IMR-90 (cell line): ENCODE measurements at regions not wholly inside any gene's neighbourhood (a gene's known extent, or its start where the extent isn't known, plus 50 kb on each side); places are given as distances from the start of the nearest gene placed in this dataset.

Experiments used
- ATAC-seq: fragments of 200-7000 bp; cut with Tn5 transposase; 2 replicates; pipeline ENCODE4 v1.9.1; 2020; ENCODE audit warnings: low read depth, mild to moderate bottlenecking, moderate library complexity
- BruUV-seq: library from RNA; stranded (reverse); fragments of 400-500 nt; replicated peaks from 2 replicates; lab custom pipeline; 2021; lab: Mats Ljungman, UMichigan
- CTCF ChIA-PET: fragments of 300-600 bp; formaldehyde crosslinking; extraction: SDS; loops from one replicate; lab custom pipeline; 2021; ENCODE audit warnings: antibody characterized with exemption; lab: Yijun Ruan, JAX
- POLR2A ChIA-PET: fragments of 300-600 bp; sonication (Branson Sonifier 250); formaldehyde crosslinking; loops from one replicate; lab custom pipeline; 2022; ENCODE audit warnings: antibody characterized with exemption; ENCODE audit not compliant: unreplicated experiment; lab: Charles Lee
- DNase-seq: peaks from one replicate; pipeline ENCODE4 v3.0.0; 2013
- H2AFZ ChIP-seq: replicated peaks from 2 replicates; pipeline ENCODE3; 2013; ENCODE audit warnings: low read length, mild to moderate bottlenecking; ENCODE audit not compliant: poor library complexity
- H2AK5ac ChIP-seq: 2 replicates; pipeline ENCODE4 v1.6.1; 2013; ENCODE audit warnings: low read depth, low read length, inconsistent platforms
- H2AK9ac ChIP-seq: replicated peaks from 2 replicates; pipeline ENCODE3; 2013; ENCODE audit warnings: mild to moderate bottlenecking, low read depth, low read length, moderate library complexity; ENCODE audit not compliant: poor library complexity
- H2BK120ac ChIP-seq: 2 replicates; pipeline ENCODE4 v1.6.1; 2013; ENCODE audit warnings: low read depth, low read length, inconsistent platforms
- H2BK15ac ChIP-seq: 3 replicates; pipeline ENCODE4 v1.6.1; 2013; ENCODE audit warnings: low read depth, low read length, inconsistent platforms
- H2BK20ac ChIP-seq: 2 replicates; pipeline ENCODE4 v1.6.1; 2013; ENCODE audit warnings: low read depth, mild to moderate bottlenecking, inconsistent platforms, low read length, moderate library complexity
- H2BK5ac ChIP-seq: 2 replicates; pipeline ENCODE4 v1.6.1; 2013; ENCODE audit warnings: mild to moderate bottlenecking, low read depth, low read length, inconsistent platforms; ENCODE audit not compliant: poor library complexity, severe bottlenecking
- H3K14ac ChIP-seq: replicated peaks from 2 replicates; pipeline ENCODE4 v1.6.1; 2013; ENCODE audit warnings: low read depth, low read length, inconsistent platforms
- H3K18ac ChIP-seq: 2 replicates; pipeline ENCODE4 v1.6.1; 2013; ENCODE audit warnings: low read depth, low read length, control low read depth
- H3K23ac ChIP-seq: 2 replicates; pipeline ENCODE4 v1.6.1; 2013; ENCODE audit warnings: low read depth, low read length, inconsistent platforms
- H3K27ac ChIP-seq: 2 replicates; pipeline ENCODE4 v1.5.1; 2013; ENCODE audit warnings: mild to moderate bottlenecking, control low read depth, low read length; ENCODE audit not compliant: insufficient read depth
- H3K27me3 ChIP-seq: 2 replicates; pipeline ENCODE4 v1.6.1; 2013; ENCODE audit warnings: low read length; ENCODE audit not compliant: control insufficient read depth, insufficient read depth
- H3K36me3 ChIP-seq: 2 replicates; pipeline ENCODE4 v1.6.1; 2013; ENCODE audit warnings: low read length, mixed read lengths; ENCODE audit not compliant: control insufficient read depth, insufficient read depth
- H3K4ac ChIP-seq: 2 replicates; pipeline ENCODE4 v1.6.1; 2013; ENCODE audit warnings: low read depth, low read length, inconsistent platforms
- H3K4me1 ChIP-seq: 2 replicates; pipeline ENCODE4 v1.6.1; 2013; ENCODE audit warnings: low read length, mixed read lengths; ENCODE audit not compliant: control insufficient read depth, insufficient read depth
- H3K4me2 ChIP-seq: 2 replicates; pipeline ENCODE4 v1.6.1; 2013; ENCODE audit warnings: low read depth, mild to moderate bottlenecking, control low read depth, low read length, moderate library complexity
- H3K4me3 ChIP-seq: 2 replicates; pipeline ENCODE4 v1.5.1; 2013; ENCODE audit warnings: low read depth, mild to moderate bottlenecking, control low read depth, low read length, moderate library complexity; ENCODE audit not compliant: insufficient read depth
- H3K56ac ChIP-seq: 2 replicates; pipeline ENCODE4 v1.6.1; 2013; ENCODE audit warnings: low read length, inconsistent platforms; ENCODE audit not compliant: insufficient read depth; ENCODE audit errors: extremely low read depth
- H3K79me1 ChIP-seq, 2 experiments: 2 replicates each; pipeline ENCODE4 v1.6.1; 2013; ENCODE audit warnings: low read length in 2 of 2, inconsistent platforms in 1 of 2, low read depth in 1 of 2
- H3K9ac ChIP-seq: 2 replicates; pipeline ENCODE4 v1.6.1; 2013; ENCODE audit warnings: low read depth, low read length, control low read depth
- H3K9me1 ChIP-seq: 2 replicates; pipeline ENCODE4 v1.6.1; 2013; ENCODE audit warnings: low read length, inconsistent platforms; ENCODE audit not compliant: insufficient read depth
- H3K9me3 ChIP-seq: 2 replicates; pipeline ENCODE4 v1.6.1; 2013; ENCODE audit warnings: low read length; ENCODE audit not compliant: control insufficient read depth, insufficient read depth
- H4K20me1 ChIP-seq: 2 replicates; pipeline ENCODE4 v1.6.1; 2013; ENCODE audit warnings: low read length, inconsistent platforms; ENCODE audit not compliant: insufficient read depth
- H4K5ac ChIP-seq: 2 replicates; pipeline ENCODE4 v1.6.1; 2013; ENCODE audit warnings: mild to moderate bottlenecking, low read depth, low read length, control low read depth
- H4K8ac ChIP-seq, 2 experiments: 2 replicates each; pipeline ENCODE4 v1.6.1; 2013; ENCODE audit warnings: low read depth in 2 of 2, low read length in 2 of 2, control low read depth in 1 of 2, inconsistent platforms in 1 of 2
- H4K91ac ChIP-seq: 2 replicates; pipeline ENCODE4 v1.6.1; 2013; ENCODE audit warnings: low read depth, low read length, inconsistent platforms; ENCODE audit not compliant: insufficient read depth
- CEBPB ChIP-seq: IDR thresholded peaks from 2 replicates; pipeline ENCODE4 v1.6.1; 2012; ENCODE audit warnings: low read depth, low read length, improper control_type of control experiment
- MAFK ChIP-seq: IDR thresholded peaks from 2 replicates; pipeline ENCODE4 v1.6.1; 2012; ENCODE audit warnings: low read depth, low read length, improper control_type of control experiment
- MXI1 ChIP-seq: IDR thresholded peaks from 2 replicates; pipeline ENCODE4 v1.6.1; 2012; ENCODE audit warnings: low read depth, mild to moderate bottlenecking, low read length, moderate library complexity, borderline replicate concordance
- RCOR1 ChIP-seq: IDR thresholded peaks from 2 replicates; pipeline ENCODE4 v1.6.1; 2012; ENCODE audit warnings: mild to moderate bottlenecking, low read length, improper control_type of control experiment; ENCODE audit not compliant: insufficient replicate concordance
- WGBS, 2 experiments: methylation state at CpG; one replicate each; pipeline versions ENCODE4 v1.1.5 to v1.1.7; 2013; ENCODE audit warnings: missing lambda C conversion rate in 2 of 2; ENCODE audit not compliant: insufficient read length in 1 of 2; ENCODE audit errors: extremely low coverage in 2 of 2; 5-methylcytosine and 5-hydroxymethylcytosine counted together
- dilution Hi-C: fragments of 300-500 bp; cut with HindIII; formaldehyde crosslinking; loops from one replicate; pipeline ENCODE4 v1.14.3; 2018; ENCODE audit warnings: low sequenced_read_pairs; ENCODE audit not compliant: unreplicated experiment
- in situ Hi-C: fragments of 300-500 bp; cut with MboI; formaldehyde crosslinking; loops from 3 replicates; pipeline ENCODE4 v1.14.3; 2019; ENCODE audit warnings: low sequenced_read_pairs, inconsistent platforms, mixed read lengths
- intact Hi-C: fragments of 100-400 bp; cut with micrococcal nuclease; formaldehyde crosslinking; loops from 2 replicates; pipeline ENCODE4 v1.10.0; 2022
- TF ChIP-seq, protein P1 (sequence below): fragments of 150-350 bp; IDR thresholded peaks from 2 replicates; pipeline ENCODE4 v1.6.1; 2017; ENCODE audit warnings: mild to moderate bottlenecking, antibody characterized with exemption, low read length, low read depth
- TF ChIP-seq, protein P2 (sequence below): fragments of 150-350 bp; IDR thresholded peaks from 2 replicates; pipeline ENCODE4 v1.6.1; 2016; ENCODE audit warnings: low read depth, mild to moderate bottlenecking, low read length, moderate library complexity, borderline replicate concordance

DNA sequence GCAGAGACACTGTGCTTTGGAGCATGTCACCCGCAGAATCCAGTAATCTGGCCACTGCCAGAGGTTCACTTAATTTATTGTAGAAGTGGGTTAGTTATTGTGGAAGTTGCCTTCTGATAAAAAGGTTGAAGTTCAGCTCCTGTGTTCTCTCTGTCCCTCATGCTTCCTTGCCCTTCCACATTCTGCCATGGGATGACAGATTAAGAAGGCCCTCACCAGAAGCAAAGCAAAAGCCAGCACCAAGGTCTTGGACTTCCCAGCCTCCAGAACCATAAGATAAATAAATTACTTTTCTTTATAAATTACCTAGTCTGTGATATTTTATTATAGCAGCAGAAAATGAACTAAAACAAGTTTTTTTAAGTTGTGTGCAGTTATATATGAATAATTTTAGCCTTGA is 145.0 kb upstream of the SH3BP4 start:
- TF ChIP-seq MAFK = no peak
- no peak for TF ChIP-seq RCOR1
- TF ChIP-seq, protein P1, sequence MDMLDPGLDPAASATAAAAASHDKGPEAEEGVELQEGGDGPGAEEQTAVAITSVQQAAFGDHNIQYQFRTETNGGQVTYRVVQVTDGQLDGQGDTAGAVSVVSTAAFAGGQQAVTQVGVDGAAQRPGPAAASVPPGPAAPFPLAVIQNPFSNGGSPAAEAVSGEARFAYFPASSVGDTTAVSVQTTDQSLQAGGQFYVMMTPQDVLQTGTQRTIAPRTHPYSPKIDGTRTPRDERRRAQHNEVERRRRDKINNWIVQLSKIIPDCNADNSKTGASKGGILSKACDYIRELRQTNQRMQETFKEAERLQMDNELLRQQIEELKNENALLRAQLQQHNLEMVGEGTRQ = no peak
- TF ChIP-seq, protein P2, sequence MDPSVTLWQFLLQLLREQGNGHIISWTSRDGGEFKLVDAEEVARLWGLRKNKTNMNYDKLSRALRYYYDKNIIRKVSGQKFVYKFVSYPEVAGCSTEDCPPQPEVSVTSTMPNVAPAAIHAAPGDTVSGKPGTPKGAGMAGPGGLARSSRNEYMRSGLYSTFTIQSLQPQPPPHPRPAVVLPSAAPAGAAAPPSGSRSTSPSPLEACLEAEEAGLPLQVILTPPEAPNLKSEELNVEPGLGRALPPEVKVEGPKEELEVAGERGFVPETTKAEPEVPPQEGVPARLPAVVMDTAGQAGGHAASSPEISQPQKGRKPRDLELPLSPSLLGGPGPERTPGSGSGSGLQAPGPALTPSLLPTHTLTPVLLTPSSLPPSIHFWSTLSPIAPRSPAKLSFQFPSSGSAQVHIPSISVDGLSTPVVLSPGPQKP = no peak
- no peak for TF ChIP-seq CEBPB
- TF ChIP-seq MXI1 = no peak
- Histone ChIP-seq H3K4me3 (no peak overlapping the region), H3K9me3 (peaks cover 12% of the 10 kb centered on the region), H3K9ac (no peak overlapping the region), H3K23ac (no peak overlapping the region), H2BK15ac (no peak overlapping the region), H4K20me1 (no peaks in the 10 kb centered on the region), H3K4me2 (no peak overlapping the region), H4K91ac (no peak overlapping the region), H2AK5ac (no peak overlapping the region), H3K18ac (no peak overlapping the region), H3K27ac (no peak overlapping the region), H3K14ac (no peak overlapping the region), H2AK9ac (no peak overlapping the region), H3K27me3 (peaks cover 10% of the 10 kb centered on the region), H2AFZ (no peak overlapping the region), H3K9me1 (no peaks in the 10 kb centered on the region), H4K5ac (no peak overlapping the region), H3K4ac (no peak overlapping the region), H3K56ac (no peak overlapping the region), H4K8ac (no peak overlapping the region), H3K36me3 (no peaks in the 10 kb centered on the region), H2BK120ac (no peak overlapping the region), H2BK20ac (no peak overlapping the region), H2BK5ac (no peak overlapping the region), H3K79me1 (no peaks in the 10 kb centered on the region), H3K4me1 (no peaks in the 10 kb centered on the region)
- ATAC-seq = no peak
- no TSS peak for BruUV-seq
- in situ Hi-C loops = no loop called here
- dilution Hi-C loops = no loop called here
- ChIA-PET POLR2A (no interaction called here), CTCF (no interaction called here)
- no CpG with 5 or more reads among the region's 1 CpG for WGBS, 2 experiments
- DNase-seq = no peak
- intact Hi-C loops = no loop called here
